IMR-90 (cell line): ENCODE measurements at regions not wholly inside any gene's neighbourhood (a gene's known extent, or its start where the extent isn't known, plus 50 kb on each side); places are given as distances from the start of the nearest gene placed in this dataset.

ENCODE experiments used
- ATAC-seq: fragments of 200-7000 bp; cut with Tn5 transposase; 2 replicates; pipeline ENCODE4 v1.9.1; 2020; ENCODE audit warnings: low read depth, mild to moderate bottlenecking, moderate library complexity
- BruUV-seq: library from RNA; stranded (reverse); fragments of 400-500 nt; replicated peaks from 2 replicates; lab custom pipeline; 2021; lab: Mats Ljungman, UMichigan
- CTCF ChIA-PET: fragments of 300-600 bp; formaldehyde crosslinking; extraction: SDS; loops from one replicate; lab custom pipeline; 2021; ENCODE audit warnings: antibody characterized with exemption; lab: Yijun Ruan, JAX
- POLR2A ChIA-PET: fragments of 300-600 bp; sonication (Branson Sonifier 250); formaldehyde crosslinking; loops from one replicate; lab custom pipeline; 2022; ENCODE audit warnings: antibody characterized with exemption; ENCODE audit not compliant: unreplicated experiment; lab: Charles Lee
- DNase-seq: peaks from one replicate; pipeline ENCODE4 v3.0.0; 2013
- H2AFZ ChIP-seq: replicated peaks from 2 replicates; pipeline ENCODE3; 2013; ENCODE audit warnings: low read length, mild to moderate bottlenecking; ENCODE audit not compliant: poor library complexity
- H2AK5ac ChIP-seq: 2 replicates; pipeline ENCODE4 v1.6.1; 2013; ENCODE audit warnings: low read depth, low read length, inconsistent platforms
- H2AK9ac ChIP-seq: replicated peaks from 2 replicates; pipeline ENCODE3; 2013; ENCODE audit warnings: mild to moderate bottlenecking, low read depth, low read length, moderate library complexity; ENCODE audit not compliant: poor library complexity
- H2BK120ac ChIP-seq: 2 replicates; pipeline ENCODE4 v1.6.1; 2013; ENCODE audit warnings: low read depth, low read length, inconsistent platforms
- H2BK15ac ChIP-seq: 3 replicates; pipeline ENCODE4 v1.6.1; 2013; ENCODE audit warnings: low read depth, low read length, inconsistent platforms
- H2BK20ac ChIP-seq: 2 replicates; pipeline ENCODE4 v1.6.1; 2013; ENCODE audit warnings: low read depth, mild to moderate bottlenecking, inconsistent platforms, low read length, moderate library complexity
- H2BK5ac ChIP-seq: 2 replicates; pipeline ENCODE4 v1.6.1; 2013; ENCODE audit warnings: mild to moderate bottlenecking, low read depth, low read length, inconsistent platforms; ENCODE audit not compliant: poor library complexity, severe bottlenecking
- H3K14ac ChIP-seq: replicated peaks from 2 replicates; pipeline ENCODE4 v1.6.1; 2013; ENCODE audit warnings: low read depth, low read length, inconsistent platforms
- H3K18ac ChIP-seq: 2 replicates; pipeline ENCODE4 v1.6.1; 2013; ENCODE audit warnings: low read depth, low read length, control low read depth
- H3K23ac ChIP-seq: 2 replicates; pipeline ENCODE4 v1.6.1; 2013; ENCODE audit warnings: low read depth, low read length, inconsistent platforms
- H3K27ac ChIP-seq: 2 replicates; pipeline ENCODE4 v1.5.1; 2013; ENCODE audit warnings: mild to moderate bottlenecking, control low read depth, low read length; ENCODE audit not compliant: insufficient read depth
- H3K27me3 ChIP-seq: 2 replicates; pipeline ENCODE4 v1.6.1; 2013; ENCODE audit warnings: low read length; ENCODE audit not compliant: control insufficient read depth, insufficient read depth
- H3K36me3 ChIP-seq: 2 replicates; pipeline ENCODE4 v1.6.1; 2013; ENCODE audit warnings: low read length, mixed read lengths; ENCODE audit not compliant: control insufficient read depth, insufficient read depth
- H3K4ac ChIP-seq: 2 replicates; pipeline ENCODE4 v1.6.1; 2013; ENCODE audit warnings: low read depth, low read length, inconsistent platforms
- H3K4me1 ChIP-seq: 2 replicates; pipeline ENCODE4 v1.6.1; 2013; ENCODE audit warnings: low read length, mixed read lengths; ENCODE audit not compliant: control insufficient read depth, insufficient read depth
- H3K4me2 ChIP-seq: 2 replicates; pipeline ENCODE4 v1.6.1; 2013; ENCODE audit warnings: low read depth, mild to moderate bottlenecking, control low read depth, low read length, moderate library complexity
- H3K4me3 ChIP-seq: 2 replicates; pipeline ENCODE4 v1.5.1; 2013; ENCODE audit warnings: low read depth, mild to moderate bottlenecking, control low read depth, low read length, moderate library complexity; ENCODE audit not compliant: insufficient read depth
- H3K56ac ChIP-seq: 2 replicates; pipeline ENCODE4 v1.6.1; 2013; ENCODE audit warnings: low read length, inconsistent platforms; ENCODE audit not compliant: insufficient read depth; ENCODE audit errors: extremely low read depth
- H3K79me1 ChIP-seq, 2 experiments: 2 replicates each; pipeline ENCODE4 v1.6.1; 2013; ENCODE audit warnings: low read length in 2 of 2, inconsistent platforms in 1 of 2, low read depth in 1 of 2
- H3K9ac ChIP-seq: 2 replicates; pipeline ENCODE4 v1.6.1; 2013; ENCODE audit warnings: low read depth, low read length, control low read depth
- H3K9me1 ChIP-seq: 2 replicates; pipeline ENCODE4 v1.6.1; 2013; ENCODE audit warnings: low read length, inconsistent platforms; ENCODE audit not compliant: insufficient read depth
- H3K9me3 ChIP-seq: 2 replicates; pipeline ENCODE4 v1.6.1; 2013; ENCODE audit warnings: low read length; ENCODE audit not compliant: control insufficient read depth, insufficient read depth
- H4K20me1 ChIP-seq: 2 replicates; pipeline ENCODE4 v1.6.1; 2013; ENCODE audit warnings: low read length, inconsistent platforms; ENCODE audit not compliant: insufficient read depth
- H4K5ac ChIP-seq: 2 replicates; pipeline ENCODE4 v1.6.1; 2013; ENCODE audit warnings: mild to moderate bottlenecking, low read depth, low read length, control low read depth
- H4K8ac ChIP-seq, 2 experiments: 2 replicates each; pipeline ENCODE4 v1.6.1; 2013; ENCODE audit warnings: low read depth in 2 of 2, low read length in 2 of 2, control low read depth in 1 of 2, inconsistent platforms in 1 of 2
- H4K91ac ChIP-seq: 2 replicates; pipeline ENCODE4 v1.6.1; 2013; ENCODE audit warnings: low read depth, low read length, inconsistent platforms; ENCODE audit not compliant: insufficient read depth
- BHLHE40 ChIP-seq: fragments of 150-350 bp; IDR thresholded peaks from 2 replicates; pipeline ENCODE4 v1.6.1; 2016; ENCODE audit warnings: mild to moderate bottlenecking, low read depth, low read length
- CEBPB ChIP-seq: IDR thresholded peaks from 2 replicates; pipeline ENCODE4 v1.6.1; 2012; ENCODE audit warnings: low read depth, low read length, improper control_type of control experiment
- CHD1 ChIP-seq: IDR thresholded peaks from 2 replicates; pipeline ENCODE4 v1.6.1; 2012; ENCODE audit warnings: low read depth, low read length, improper control_type of control experiment
- FOS ChIP-seq: fragments of 150-350 bp; IDR thresholded peaks from 2 replicates; pipeline ENCODE4 v1.6.1; 2016; ENCODE audit warnings: low read depth, low read length
- MAFK ChIP-seq: IDR thresholded peaks from 2 replicates; pipeline ENCODE4 v1.6.1; 2012; ENCODE audit warnings: low read depth, low read length, improper control_type of control experiment
- MAZ ChIP-seq: IDR thresholded peaks from 2 replicates; pipeline ENCODE4 v1.6.1; 2012; ENCODE audit warnings: low read depth, mild to moderate bottlenecking, low read length, improper control_type of control experiment, moderate library complexity, borderline replicate concordance
- MXI1 ChIP-seq: IDR thresholded peaks from 2 replicates; pipeline ENCODE4 v1.6.1; 2012; ENCODE audit warnings: low read depth, mild to moderate bottlenecking, low read length, moderate library complexity, borderline replicate concordance
- NFE2L2 ChIP-seq: fragments of 150-350 bp; IDR thresholded peaks from 2 replicates; pipeline ENCODE4 v1.6.1; 2016; ENCODE audit warnings: low read depth, mild to moderate bottlenecking, low read length
- POLR2A ChIP-seq: IDR thresholded peaks from 2 replicates; pipeline ENCODE4 v1.6.1; 2012; ENCODE audit warnings: mild to moderate bottlenecking, low read depth, low read length
- RAD21 ChIP-seq: IDR thresholded peaks from 2 replicates; pipeline ENCODE4 v1.6.1; 2012; ENCODE audit warnings: low read length, improper control_type of control experiment
- RCOR1 ChIP-seq: IDR thresholded peaks from 2 replicates; pipeline ENCODE4 v1.6.1; 2012; ENCODE audit warnings: mild to moderate bottlenecking, low read length, improper control_type of control experiment; ENCODE audit not compliant: insufficient replicate concordance
- RFX5 ChIP-seq: IDR thresholded peaks from 2 replicates; pipeline ENCODE4 v1.8.0; 2012; ENCODE audit warnings: low read depth, mild to moderate bottlenecking, low read length, moderate library complexity
- SMC3 ChIP-seq: fragments of 150-350 bp; IDR thresholded peaks from 2 replicates; pipeline ENCODE4 v1.6.1; 2016; ENCODE audit warnings: low read depth, mild to moderate bottlenecking, antibody characterized with exemption, low read length, moderate library complexity
- WGBS, 2 experiments: methylation state at CpG; one replicate each; pipeline versions ENCODE4 v1.1.5 to v1.1.7; 2013; ENCODE audit warnings: missing lambda C conversion rate in 2 of 2; ENCODE audit not compliant: insufficient read length in 1 of 2; ENCODE audit errors: extremely low coverage in 2 of 2; 5-methylcytosine and 5-hydroxymethylcytosine counted together
- dilution Hi-C: fragments of 300-500 bp; cut with HindIII; formaldehyde crosslinking; loops from one replicate; pipeline ENCODE4 v1.14.3; 2018; ENCODE audit warnings: low sequenced_read_pairs; ENCODE audit not compliant: unreplicated experiment
- in situ Hi-C: fragments of 300-500 bp; cut with MboI; formaldehyde crosslinking; loops from 3 replicates; pipeline ENCODE4 v1.14.3; 2019; ENCODE audit warnings: low sequenced_read_pairs, inconsistent platforms, mixed read lengths
- intact Hi-C: fragments of 100-400 bp; cut with micrococcal nuclease; formaldehyde crosslinking; loops from 2 replicates; pipeline ENCODE4 v1.10.0; 2022
- TF ChIP-seq, protein P1 (sequence below): fragments of 150-350 bp; IDR thresholded peaks from 2 replicates; pipeline ENCODE4 v1.6.1; 2017; ENCODE audit warnings: mild to moderate bottlenecking, antibody characterized with exemption, low read length, low read depth
- TF ChIP-seq, protein P2 (sequence below): conservative IDR thresholded peaks from 2 replicates; pipeline ENCODE4 v1.5.1; 2012; ENCODE audit warnings: mild to moderate bottlenecking, low read depth, low read length, improper control_type of control experiment
- TF ChIP-seq, protein P3 (sequence below): fragments of 150-350 bp; IDR thresholded peaks from 2 replicates; pipeline ENCODE4 v1.6.1; 2016; ENCODE audit warnings: low read depth, mild to moderate bottlenecking, low read length, moderate library complexity, borderline replicate concordance

DNA sequence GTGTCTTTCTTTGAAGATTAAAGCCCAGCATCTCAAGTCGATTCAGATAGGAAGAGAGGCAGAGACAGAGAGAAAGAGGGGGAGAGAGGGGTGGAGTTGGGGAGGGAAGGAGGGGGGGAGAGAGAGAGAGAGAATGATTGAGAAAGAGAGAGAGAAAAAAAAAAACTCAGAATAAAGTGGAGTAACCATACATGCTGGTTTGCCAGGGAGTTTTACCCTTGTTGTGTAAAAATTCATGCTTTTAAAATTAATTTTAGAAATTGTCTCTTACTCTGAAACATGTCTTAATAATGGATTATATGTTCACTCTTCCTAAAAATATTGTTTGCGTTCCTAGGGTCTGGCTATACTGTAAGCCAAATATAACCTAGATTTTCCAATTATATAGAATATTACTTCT lies 908.5 kb downstream of the DSC3 start:
- H2BK120ac ChIP-seq, result no peak overlapping the region
- no peaks in the 10 kb centered on the region for H3K9me1 ChIP-seq
- no peak overlapping the region for H4K5ac ChIP-seq
- H3K14ac ChIP-seq, result no peak overlapping the region
- no peak overlapping the region for H2AFZ ChIP-seq
- TF ChIP-seq BHLHE40 (no peak), RAD21 (no peak), FOS (no peak), MAFK (no peak), MXI1 (no peak), RFX5 (no peak), SMC3 (no peak), CEBPB (no peak), POLR2A (no peak), RCOR1 (no peak), NFE2L2 (no peak), CHD1 (no peak), MAZ (no peak)
- TF ChIP-seq, protein P1, sequence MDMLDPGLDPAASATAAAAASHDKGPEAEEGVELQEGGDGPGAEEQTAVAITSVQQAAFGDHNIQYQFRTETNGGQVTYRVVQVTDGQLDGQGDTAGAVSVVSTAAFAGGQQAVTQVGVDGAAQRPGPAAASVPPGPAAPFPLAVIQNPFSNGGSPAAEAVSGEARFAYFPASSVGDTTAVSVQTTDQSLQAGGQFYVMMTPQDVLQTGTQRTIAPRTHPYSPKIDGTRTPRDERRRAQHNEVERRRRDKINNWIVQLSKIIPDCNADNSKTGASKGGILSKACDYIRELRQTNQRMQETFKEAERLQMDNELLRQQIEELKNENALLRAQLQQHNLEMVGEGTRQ, result no peak
- TF ChIP-seq, protein P2, sequence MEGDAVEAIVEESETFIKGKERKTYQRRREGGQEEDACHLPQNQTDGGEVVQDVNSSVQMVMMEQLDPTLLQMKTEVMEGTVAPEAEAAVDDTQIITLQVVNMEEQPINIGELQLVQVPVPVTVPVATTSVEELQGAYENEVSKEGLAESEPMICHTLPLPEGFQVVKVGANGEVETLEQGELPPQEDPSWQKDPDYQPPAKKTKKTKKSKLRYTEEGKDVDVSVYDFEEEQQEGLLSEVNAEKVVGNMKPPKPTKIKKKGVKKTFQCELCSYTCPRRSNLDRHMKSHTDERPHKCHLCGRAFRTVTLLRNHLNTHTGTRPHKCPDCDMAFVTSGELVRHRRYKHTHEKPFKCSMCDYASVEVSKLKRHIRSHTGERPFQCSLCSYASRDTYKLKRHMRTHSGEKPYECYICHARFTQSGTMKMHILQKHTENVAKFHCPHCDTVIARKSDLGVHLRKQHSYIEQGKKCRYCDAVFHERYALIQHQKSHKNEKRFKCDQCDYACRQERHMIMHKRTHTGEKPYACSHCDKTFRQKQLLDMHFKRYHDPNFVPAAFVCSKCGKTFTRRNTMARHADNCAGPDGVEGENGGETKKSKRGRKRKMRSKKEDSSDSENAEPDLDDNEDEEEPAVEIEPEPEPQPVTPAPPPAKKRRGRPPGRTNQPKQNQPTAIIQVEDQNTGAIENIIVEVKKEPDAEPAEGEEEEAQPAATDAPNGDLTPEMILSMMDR, result no peak
- TF ChIP-seq, protein P3, sequence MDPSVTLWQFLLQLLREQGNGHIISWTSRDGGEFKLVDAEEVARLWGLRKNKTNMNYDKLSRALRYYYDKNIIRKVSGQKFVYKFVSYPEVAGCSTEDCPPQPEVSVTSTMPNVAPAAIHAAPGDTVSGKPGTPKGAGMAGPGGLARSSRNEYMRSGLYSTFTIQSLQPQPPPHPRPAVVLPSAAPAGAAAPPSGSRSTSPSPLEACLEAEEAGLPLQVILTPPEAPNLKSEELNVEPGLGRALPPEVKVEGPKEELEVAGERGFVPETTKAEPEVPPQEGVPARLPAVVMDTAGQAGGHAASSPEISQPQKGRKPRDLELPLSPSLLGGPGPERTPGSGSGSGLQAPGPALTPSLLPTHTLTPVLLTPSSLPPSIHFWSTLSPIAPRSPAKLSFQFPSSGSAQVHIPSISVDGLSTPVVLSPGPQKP, result no peak
- no peak overlapping the region for H3K56ac ChIP-seq
- DNase-seq (no peak), ATAC-seq (no peak)
- no TSS peak for BruUV-seq
- H3K27me3 ChIP-seq, result no peaks in the 10 kb centered on the region
- in situ Hi-C loops, result no loop called here
- no peak overlapping the region for H3K9ac ChIP-seq
- H2AK5ac ChIP-seq, result no peak overlapping the region
- no peaks in the 10 kb centered on the region for H3K79me1 ChIP-seq
- dilution Hi-C loops, result no loop called here
- H3K4ac ChIP-seq, result no peak overlapping the region
- no peak overlapping the region for H2BK20ac ChIP-seq
- H3K18ac ChIP-seq, result no peak overlapping the region
- no peak overlapping the region for H3K27ac ChIP-seq
- H4K8ac ChIP-seq, result no peak overlapping the region
- no peaks in the 10 kb centered on the region for H3K36me3 ChIP-seq
- ChIA-PET CTCF (no interaction called here), POLR2A (no interaction called here)
- no peaks in the 10 kb centered on the region for H3K4me1 ChIP-seq
- no peaks in the 10 kb centered on the region for H4K20me1 ChIP-seq
- H3K9me3 ChIP-seq, result peaks cover 5% of the 10 kb centered on the region; the same call in 1 of the 2 replicates
- no peak overlapping the region for H4K91ac ChIP-seq
- no peak overlapping the region for H2BK5ac ChIP-seq
- H3K23ac ChIP-seq, result no peak overlapping the region
- no peak overlapping the region for H2AK9ac ChIP-seq
- H2BK15ac ChIP-seq, result no peak overlapping the region
- intact Hi-C loops, result no loop called here
- no peak overlapping the region for H3K4me2 ChIP-seq
- H3K4me3 ChIP-seq, result no peak overlapping the region
- no CpG with 5 or more reads among the region's 2 CpGs for WGBS, 2 experiments
